HG03159 (cell line): ENCODE measurements at regions not wholly inside any gene's neighbourhood (a gene's known extent, or its start where the extent isn't known, plus 50 kb on each side); places are given as distances from the start of the nearest gene placed in this dataset.

ENCODE experiments used
- ATAC-seq: cut with Tn5 transposase; IDR thresholded peaks from one replicate; pipeline ENCODE4 v1.9.1; 2021; ENCODE audit warnings: mild to moderate bottlenecking, moderate library complexity; ENCODE audit not compliant: unreplicated experiment

- ATAC-seq: no peak
Measured at GRCh38 chr15:62459875-62460274, 294.8 kb upstream of the C2CD4B start.

GRCh38 chr15:62462268-62462667 lies 297.2 kb upstream of the C2CD4B start:
- ATAC-seq: no peak

GRCh38 chr15:62462721-62463120 lies 297.6 kb upstream of the C2CD4B start:
- ATAC-seq: no peak

GRCh38 chr15:62464705-62465104 lies 299.6 kb upstream of the C2CD4B start:
- no peak for ATAC-seq

GRCh38 chr15:62465173-62465572 lies 300.1 kb upstream of the C2CD4B start:
- ATAC-seq: no peak

GRCh38 chr15:62469478-62469873 lies 304.4 kb upstream of the C2CD4B start:
- no peak for ATAC-seq

- ATAC-seq: no peak
Measured at GRCh38 chr15:62469874-62470688, 305.0 kb upstream of the C2CD4B start.

- ATAC-seq: no peak
Measured at GRCh38 chr15:62472616-62473299, 307.7 kb upstream of the C2CD4B start.

- ATAC-seq: no peak
Measured at GRCh38 chr15:62474021-62474770, 309.1 kb upstream of the C2CD4B start.

- ATAC-seq: no peak
Measured at GRCh38 chr15:62474771-62475124, 309.7 kb upstream of the C2CD4B start.

- no peak for ATAC-seq
Measured at GRCh38 chr15:62475591-62475990, 310.5 kb upstream of the C2CD4B start.

- no peak for ATAC-seq
Measured at GRCh38 chr15:62476163-62476562, 311.1 kb upstream of the C2CD4B start.

GRCh38 chr15:62477929-62478328 lies 312.8 kb upstream of the C2CD4B start:
- ATAC-seq: no peak

- peak; percentile 76 for ATAC-seq
Measured at GRCh38 chr15:62482785-62483429, 317.8 kb upstream of the C2CD4B start.

- ATAC-seq: no peak
Measured at GRCh38 chr15:62483814-62484213, 318.7 kb upstream of the C2CD4B start.

- ATAC-seq: no peak
Measured at GRCh38 chr15:62485170-62485720, 320.2 kb upstream of the C2CD4B start.

GRCh38 chr15:62486041-62486440 lies 321.0 kb upstream of the C2CD4B start:
- no peak for ATAC-seq

- no peak for ATAC-seq
Measured at GRCh38 chr15:62488387-62488786, 323.3 kb upstream of the C2CD4B start.

GRCh38 chr15:62491642-62492041 lies 326.6 kb upstream of the C2CD4B start:
- no peak for ATAC-seq

- no peak for ATAC-seq
Measured at GRCh38 chr15:62492900-62493299, 327.8 kb upstream of the C2CD4B start.

- no peak for ATAC-seq
Measured at GRCh38 chr15:62494197-62494596, 329.1 kb upstream of the C2CD4B start.
